Chondrocyte (in vitro differentiated cells): ENCODE measurements at regions not wholly inside any gene's neighbourhood (a gene's known extent, or its start where the extent isn't known, plus 50 kb on each side); places are given as distances from the start of the nearest gene placed in this dataset.

Experiments
- DNase-seq: peaks from one replicate; pipeline ENCODE4 v3.0.0; 2021; ENCODE audit warnings: mixed read lengths, low spot score
- H3K27ac Mint-ChIP-seq: one replicate; pipeline ENCODE4 v1.8.0; 2021; ENCODE audit warnings: mild to moderate bottlenecking, moderate library complexity, mixed read lengths; ENCODE audit not compliant: unreplicated experiment
- H3K27me3 Mint-ChIP-seq: 2 replicates; pipeline ENCODE4 v1.8.0; 2021; ENCODE audit warnings: low read depth, mixed read lengths
- H3K36me3 Mint-ChIP-seq: 2 replicates; pipeline ENCODE4 v1.8.0; 2021; ENCODE audit warnings: low read depth, mixed read lengths
- H3K4me1 Mint-ChIP-seq: 2 replicates; pipeline ENCODE4 v1.8.0; 2021; ENCODE audit warnings: low read depth, mild to moderate bottlenecking, mixed read lengths
- H3K4me3 Mint-ChIP-seq: one replicate; pipeline ENCODE4 v1.8.0; 2021; ENCODE audit warnings: mild to moderate bottlenecking, moderate library complexity, mixed read lengths; ENCODE audit not compliant: unreplicated experiment
- H3K9me3 Mint-ChIP-seq: 2 replicates; pipeline ENCODE4 v1.8.0; 2021; ENCODE audit warnings: low read depth, mixed read lengths
- TF ChIP-seq, protein P1 (sequence below): fragments of 200-600 bp; sonication (generic); IDR thresholded peaks from 2 replicates; pipeline ENCODE4 v1.5.0; 2021; ENCODE audit warnings: antibody characterized with exemption, mild to moderate bottlenecking, moderate library complexity

DNA sequence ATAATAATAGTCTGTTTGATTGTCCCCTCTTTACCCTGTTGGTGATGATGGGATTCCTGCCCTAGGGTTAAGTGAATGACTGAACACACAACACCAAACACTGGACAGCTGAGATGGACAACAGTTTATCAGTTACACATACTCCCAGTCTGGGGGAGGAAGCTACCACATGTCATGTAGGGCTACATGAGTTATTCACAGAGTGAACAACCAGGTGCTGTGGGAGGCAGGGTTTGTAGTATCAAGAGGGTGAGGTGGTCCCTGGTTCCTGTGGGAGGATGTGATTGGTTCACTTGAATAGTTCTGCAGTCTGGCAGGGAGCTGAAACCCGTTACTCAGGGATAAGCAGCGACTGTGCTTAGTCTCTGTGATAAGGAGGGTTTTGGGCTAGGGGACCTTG is 88.8 kb upstream of the AP1S2 start:
- no peak for DNase-seq
- peaks cover 21% of the 10 kb centered on the region for H3K4me1 Mint-ChIP-seq
- no peak overlapping the region for H3K4me3 Mint-ChIP-seq
- H3K36me3 Mint-ChIP-seq: no peaks in the 10 kb centered on the region
- H3K9me3 Mint-ChIP-seq: peaks cover 8% of the 10 kb centered on the region
- TF ChIP-seq, protein P1, sequence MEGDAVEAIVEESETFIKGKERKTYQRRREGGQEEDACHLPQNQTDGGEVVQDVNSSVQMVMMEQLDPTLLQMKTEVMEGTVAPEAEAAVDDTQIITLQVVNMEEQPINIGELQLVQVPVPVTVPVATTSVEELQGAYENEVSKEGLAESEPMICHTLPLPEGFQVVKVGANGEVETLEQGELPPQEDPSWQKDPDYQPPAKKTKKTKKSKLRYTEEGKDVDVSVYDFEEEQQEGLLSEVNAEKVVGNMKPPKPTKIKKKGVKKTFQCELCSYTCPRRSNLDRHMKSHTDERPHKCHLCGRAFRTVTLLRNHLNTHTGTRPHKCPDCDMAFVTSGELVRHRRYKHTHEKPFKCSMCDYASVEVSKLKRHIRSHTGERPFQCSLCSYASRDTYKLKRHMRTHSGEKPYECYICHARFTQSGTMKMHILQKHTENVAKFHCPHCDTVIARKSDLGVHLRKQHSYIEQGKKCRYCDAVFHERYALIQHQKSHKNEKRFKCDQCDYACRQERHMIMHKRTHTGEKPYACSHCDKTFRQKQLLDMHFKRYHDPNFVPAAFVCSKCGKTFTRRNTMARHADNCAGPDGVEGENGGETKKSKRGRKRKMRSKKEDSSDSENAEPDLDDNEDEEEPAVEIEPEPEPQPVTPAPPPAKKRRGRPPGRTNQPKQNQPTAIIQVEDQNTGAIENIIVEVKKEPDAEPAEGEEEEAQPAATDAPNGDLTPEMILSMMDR: no peak
- no peaks in the 10 kb centered on the region for H3K27me3 Mint-ChIP-seq
- no peak overlapping the region for H3K27ac Mint-ChIP-seq

DNA sequence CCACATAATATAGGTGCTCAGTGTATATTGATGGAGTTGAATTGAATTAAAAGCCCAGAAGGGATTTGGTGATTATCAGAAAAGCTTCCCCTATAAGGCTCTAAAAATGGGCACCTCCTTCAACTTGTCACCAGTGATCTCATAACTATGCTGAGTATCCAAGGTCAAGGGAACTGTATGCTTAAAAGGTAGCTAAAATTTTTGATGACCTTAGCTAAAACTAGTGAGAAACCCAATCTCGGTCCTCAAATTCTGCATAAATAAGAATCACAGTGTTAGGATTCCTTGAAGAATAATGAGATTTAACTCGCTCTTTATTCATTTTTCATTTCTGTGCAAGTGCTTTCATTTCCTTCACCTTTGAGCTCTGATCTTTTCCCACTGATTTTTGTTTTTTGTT is 87.7 kb upstream of the AP1S2 start:
- no peaks in the 10 kb centered on the region for H3K36me3 Mint-ChIP-seq
- no peak overlapping the region for H3K4me3 Mint-ChIP-seq
- H3K27ac Mint-ChIP-seq: no peak overlapping the region
- H3K4me1 Mint-ChIP-seq: peaks cover 10% of the 10 kb centered on the region
- no peak for DNase-seq
- H3K27me3 Mint-ChIP-seq: no peaks in the 10 kb centered on the region
- TF ChIP-seq, protein P1: no peak
- peaks cover 8% of the 10 kb centered on the region for H3K9me3 Mint-ChIP-seq

DNA sequence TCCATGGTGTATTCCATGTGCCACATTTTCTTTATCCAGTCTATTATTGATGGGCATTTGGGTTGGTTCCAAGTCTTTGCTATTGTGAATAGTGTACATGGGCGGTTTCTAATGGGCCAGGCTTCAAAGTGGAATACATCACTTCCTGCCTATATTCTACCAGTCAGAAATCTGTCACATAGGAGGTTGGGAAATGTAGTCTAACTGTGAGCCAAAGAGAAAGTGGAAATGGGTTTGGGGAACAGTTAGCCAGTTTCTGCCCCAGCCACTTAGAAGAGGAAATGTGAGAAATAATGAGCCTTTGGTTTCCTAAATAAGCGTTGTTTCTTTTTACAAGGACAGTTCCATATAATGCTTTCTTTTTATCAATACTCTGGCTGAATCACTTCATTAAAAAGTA is 85.1 kb upstream of the AP1S2 start:
- Mint-ChIP-seq H3K9me3 (peaks cover 8% of the 10 kb centered on the region), H3K36me3 (no peaks in the 10 kb centered on the region), H3K4me1 (no peaks in the 10 kb centered on the region), H3K27me3 (no peaks in the 10 kb centered on the region), H3K27ac (no peak overlapping the region), H3K4me3 (no peak overlapping the region)
- TF ChIP-seq, protein P1: no peak
- DNase-seq: no peak

DNA sequence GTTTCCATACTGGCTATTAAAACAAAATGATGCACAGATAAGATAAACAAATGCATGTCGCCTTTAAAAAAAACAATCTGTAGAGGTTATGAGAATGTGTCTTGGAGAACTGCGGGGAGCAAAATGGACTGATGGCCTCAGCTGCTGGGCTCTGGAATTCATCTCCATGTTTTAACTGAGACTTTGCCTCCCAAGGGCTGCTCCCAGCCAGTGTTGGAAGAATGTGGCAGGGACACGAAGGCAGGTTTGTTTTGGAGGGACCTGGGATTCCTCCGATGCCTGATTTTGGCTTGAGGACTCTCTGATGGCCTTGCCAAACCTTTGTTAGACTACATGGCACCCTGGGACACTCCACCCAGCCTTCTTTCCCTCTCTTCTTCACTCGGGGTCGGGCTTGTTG is 83.5 kb upstream of the AP1S2 start:
- no peak overlapping the region for H3K27ac Mint-ChIP-seq
- no peaks in the 10 kb centered on the region for H3K36me3 Mint-ChIP-seq
- no peaks in the 10 kb centered on the region for H3K27me3 Mint-ChIP-seq
- H3K9me3 Mint-ChIP-seq: peaks cover 8% of the 10 kb centered on the region
- no peaks in the 10 kb centered on the region for H3K4me1 Mint-ChIP-seq
- TF ChIP-seq, protein P1: no peak
- H3K4me3 Mint-ChIP-seq: no peak overlapping the region
- no peak for DNase-seq

DNA sequence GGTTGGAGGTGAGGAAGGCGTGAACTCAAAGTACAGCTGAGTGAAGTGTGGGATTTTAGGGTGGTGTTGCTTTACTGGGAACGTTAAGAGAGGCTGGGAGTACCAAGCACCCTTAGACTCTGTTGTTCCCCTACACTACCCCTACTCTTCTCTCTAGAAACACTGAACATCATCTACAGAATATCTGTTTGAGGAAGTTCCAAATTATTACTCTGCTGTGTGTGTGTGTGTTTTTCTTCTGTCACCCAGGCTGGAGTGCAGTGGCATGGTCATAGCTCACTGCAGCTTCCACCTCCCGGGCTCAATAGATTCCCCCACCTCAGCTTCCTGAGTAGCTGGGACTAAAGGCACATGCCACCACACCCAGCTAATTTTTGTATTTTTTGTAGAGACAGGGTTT is 76.7 kb upstream of the AP1S2 start:
- Mint-ChIP-seq H3K4me1 (peaks cover 9% of the 10 kb centered on the region), H3K27me3 (peaks cover 4% of the 10 kb centered on the region), H3K27ac (no peak overlapping the region), H3K36me3 (peaks cover 2% of the 10 kb centered on the region), H3K4me3 (no peak overlapping the region), H3K9me3 (no peaks in the 10 kb centered on the region)
- TF ChIP-seq, protein P1: no peak
- no peak for DNase-seq
